Stimulated activated CD4-positive, alpha-beta T cell treated with anti-CD3 and anti-CD28 coated beads, Interleukin-4, amount 100 ng/mL, for 4 hours (primary cell): ENCODE measurements at regions not wholly inside any gene's neighbourhood (a gene's known extent, or its start where the extent isn't known, plus 50 kb on each side); places are given as distances from the start of the nearest gene placed in this dataset.

ENCODE experiments used
- DNase-seq, 2 experiments: peaks; one replicate each; pipeline ENCODE4 v3.0.0-alpha.2; 2020

- no peak for DNase-seq
Measured at GRCh38 chr10:128499956-128500355, 373.7 kb upstream of the MKI67 start.

- DNase-seq = no peak
Measured at GRCh38 chr10:128500642-128501041, 374.4 kb upstream of the MKI67 start.

DNA sequence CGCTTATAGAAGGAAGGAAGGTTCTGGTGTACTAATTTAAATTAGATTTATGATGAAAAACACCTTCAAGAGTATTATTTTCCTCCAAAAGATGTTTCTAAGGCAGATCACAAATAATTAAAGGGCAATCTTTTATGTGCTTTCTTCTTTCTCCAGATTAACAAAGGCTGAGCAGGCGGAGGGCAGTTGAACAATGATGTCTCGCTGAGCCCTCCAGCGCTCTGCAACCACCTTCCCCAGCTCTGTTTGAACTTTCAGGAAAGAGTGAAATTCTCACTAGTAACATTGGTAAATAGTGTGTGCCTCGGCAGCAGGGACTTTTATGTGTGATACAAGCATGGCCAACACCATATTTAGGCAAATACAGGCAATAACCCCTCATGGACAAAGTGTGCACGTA, 379.1 kb upstream of the MKI67 start:
- DNase-seq = no peak

DNA sequence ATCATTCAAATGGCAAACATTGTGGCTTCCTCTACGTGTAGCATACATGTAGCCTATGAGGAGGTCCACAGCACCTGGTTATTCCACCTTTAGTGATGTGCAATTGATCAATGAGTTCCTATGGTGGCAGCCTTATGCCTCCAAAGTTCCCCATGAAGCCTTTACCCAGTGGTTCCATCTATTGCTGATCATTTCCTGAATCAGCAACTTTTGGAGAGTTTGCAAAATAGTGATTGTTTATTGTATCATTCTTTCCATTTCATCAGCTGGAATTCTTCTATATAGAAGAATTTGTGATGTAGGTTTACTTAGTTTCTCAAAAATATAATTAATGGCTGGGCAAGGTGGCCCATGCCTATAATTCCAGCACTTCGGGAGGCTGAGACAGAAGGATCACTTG, 380.2 kb upstream of the MKI67 start:
- DNase-seq = no peak

- no peak for DNase-seq
Measured at GRCh38 chr10:128507066-128507465, 380.8 kb upstream of the MKI67 start.

DNA sequence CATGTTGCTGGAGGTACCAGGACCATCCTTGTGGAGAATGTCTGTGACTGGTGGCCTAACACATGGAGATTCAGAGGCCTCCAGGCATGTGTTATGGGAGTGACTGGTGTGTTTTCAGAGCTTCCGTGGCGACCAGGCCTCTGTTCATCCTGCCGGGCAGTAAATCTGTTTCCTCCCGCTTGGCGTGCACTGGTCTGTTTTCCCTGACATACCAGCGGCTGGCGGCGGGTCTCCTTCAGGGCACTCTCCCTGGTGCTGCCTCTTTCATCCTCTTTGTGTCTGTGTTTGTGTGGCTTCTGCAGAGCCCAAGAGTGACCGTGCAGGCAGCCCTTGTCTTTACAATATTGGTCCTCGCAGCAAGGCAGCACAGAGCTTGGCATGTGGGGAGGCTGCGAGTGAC, 385.1 kb upstream of the MKI67 start:
- no peak for DNase-seq

DNA sequence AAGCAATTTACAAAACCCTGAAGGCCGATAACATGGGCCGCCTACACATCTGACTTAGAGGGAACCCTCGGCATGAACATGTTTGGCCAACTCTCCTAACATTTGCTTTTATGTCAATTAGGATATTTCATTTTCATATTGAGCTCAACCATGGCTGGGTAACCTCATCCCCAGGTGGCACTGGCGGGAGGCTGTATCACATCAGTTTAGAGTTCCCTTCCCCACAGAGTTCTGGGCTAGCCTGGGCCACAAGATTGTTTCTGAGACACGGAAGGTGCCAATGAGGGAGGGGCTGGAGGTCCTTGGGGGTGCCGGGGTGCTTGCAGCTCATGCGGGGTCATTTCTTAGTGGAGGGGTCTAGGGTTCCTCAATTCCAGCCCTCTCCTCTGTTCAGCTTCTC, 386.5 kb upstream of the MKI67 start:
- DNase-seq = no peak

- DNase-seq = no peak
Measured at GRCh38 chr10:128514536-128514935, 388.3 kb upstream of the MKI67 start.

DNA sequence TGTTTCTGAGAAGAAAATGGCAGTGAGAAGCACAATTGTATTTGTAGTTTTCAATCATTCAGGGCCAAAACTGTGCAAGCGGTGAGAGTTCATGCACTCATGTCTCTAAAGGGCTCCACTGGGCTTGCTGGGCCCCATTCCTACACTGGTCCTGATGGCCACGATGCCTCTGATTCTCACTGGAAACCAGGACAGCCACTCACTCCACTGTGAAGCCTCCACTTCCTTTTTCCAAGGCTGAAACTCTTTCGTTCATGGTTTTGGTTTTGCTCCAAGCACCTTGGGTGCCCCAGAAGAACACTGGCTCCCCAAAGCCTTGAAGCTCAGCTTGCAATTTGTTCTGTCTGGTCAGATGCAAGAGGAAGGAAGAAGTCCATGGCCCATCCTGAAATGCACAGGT, 390.0 kb upstream of the MKI67 start:
- no peak for DNase-seq

DNA sequence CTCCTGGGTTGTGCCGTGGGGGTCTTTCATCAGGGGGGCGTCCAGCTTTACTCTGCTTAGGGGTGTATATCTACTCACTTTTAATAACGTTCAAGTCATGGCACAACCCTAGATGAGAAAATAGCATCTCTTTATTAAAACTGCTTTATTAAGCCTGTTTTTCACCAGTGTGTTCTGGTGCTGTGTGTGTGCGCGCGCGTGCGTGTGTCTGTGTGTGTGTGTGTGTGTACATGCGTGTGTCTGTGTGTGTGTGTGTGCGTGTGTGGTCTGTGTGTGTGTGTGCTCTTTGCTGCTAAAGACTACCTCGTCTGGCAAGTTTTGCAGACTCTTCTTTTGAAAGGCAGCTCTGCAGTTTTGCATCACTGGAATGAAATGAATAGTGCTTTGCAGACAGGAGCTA, 390.9 kb upstream of the MKI67 start:
- no peak for DNase-seq

DNA sequence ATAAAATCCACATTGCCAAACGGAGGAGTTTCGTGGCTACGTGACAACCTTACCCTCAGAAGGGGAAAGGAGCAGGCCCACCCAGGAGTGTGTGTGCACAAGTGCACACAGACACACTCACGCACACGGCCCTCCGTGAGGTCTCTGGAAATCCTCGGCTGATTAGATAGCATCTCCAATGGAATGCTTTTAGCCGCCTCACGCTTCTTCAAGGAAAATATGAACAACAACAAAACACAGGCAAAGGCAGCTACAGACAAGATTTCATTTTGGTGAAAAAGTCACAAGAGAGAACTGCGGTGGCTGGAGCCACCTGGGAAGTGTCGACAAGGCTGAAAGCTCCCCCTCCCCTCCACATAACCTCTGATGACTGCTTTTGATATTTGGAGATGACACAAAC, 391.8 kb upstream of the MKI67 start:
- no peak for DNase-seq

GRCh38 chr10:128519581-128519980, 393.4 kb upstream of the MKI67 start:
- DNase-seq = no peak

DNA sequence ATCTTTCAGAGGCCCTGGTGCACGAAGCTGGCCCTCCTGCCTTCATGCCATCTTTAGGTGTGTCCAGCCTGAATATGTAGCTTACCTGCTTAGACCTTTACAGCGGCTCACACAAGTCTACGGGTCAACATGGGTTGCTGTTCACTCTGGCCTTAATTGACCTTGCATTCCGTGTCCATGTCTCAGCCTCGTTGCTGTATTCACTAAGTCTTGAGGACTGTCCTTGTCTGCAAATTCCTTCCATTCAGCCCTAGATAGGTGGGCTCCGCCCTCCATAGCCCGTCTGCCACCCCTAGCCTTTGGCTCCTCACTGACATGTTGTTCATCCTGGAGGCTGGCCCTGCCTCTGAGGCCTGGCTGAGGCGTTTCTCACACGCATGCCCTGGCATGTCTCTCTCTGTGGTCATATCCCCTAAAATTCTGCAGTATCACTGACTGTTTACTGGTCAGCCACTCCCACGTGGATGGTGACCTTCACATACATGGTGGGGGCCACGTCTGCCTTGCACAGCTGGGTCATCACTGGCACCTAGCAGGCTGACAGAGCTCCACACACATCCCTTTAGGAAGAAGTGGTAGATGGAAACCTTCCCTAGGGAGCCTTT, 394.1 kb upstream of the MKI67 start:
- DNase-seq = no peak

- no peak for DNase-seq
Measured at GRCh38 chr10:128522551-128523308, 396.5 kb upstream of the MKI67 start.

DNA sequence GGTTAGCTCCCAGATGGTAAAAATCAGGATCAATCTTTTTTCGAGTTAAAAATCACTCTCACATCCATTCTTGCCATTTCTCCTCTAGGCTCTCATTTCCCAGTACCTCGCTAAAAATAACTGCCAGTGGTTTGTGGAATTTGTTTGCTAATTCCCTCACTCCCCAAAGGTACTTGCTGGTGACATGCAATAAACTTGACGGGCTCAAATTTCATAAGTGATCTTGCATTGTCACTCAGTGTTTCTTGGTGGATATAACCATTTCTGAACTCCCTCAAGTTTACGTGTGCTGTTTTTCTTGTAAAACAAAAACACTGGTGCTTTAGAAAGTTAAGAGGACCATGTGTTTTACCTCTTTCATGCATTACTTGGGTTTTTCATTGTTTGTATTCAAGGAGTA, 399.2 kb upstream of the MKI67 start:
- DNase-seq = no peak

DNA sequence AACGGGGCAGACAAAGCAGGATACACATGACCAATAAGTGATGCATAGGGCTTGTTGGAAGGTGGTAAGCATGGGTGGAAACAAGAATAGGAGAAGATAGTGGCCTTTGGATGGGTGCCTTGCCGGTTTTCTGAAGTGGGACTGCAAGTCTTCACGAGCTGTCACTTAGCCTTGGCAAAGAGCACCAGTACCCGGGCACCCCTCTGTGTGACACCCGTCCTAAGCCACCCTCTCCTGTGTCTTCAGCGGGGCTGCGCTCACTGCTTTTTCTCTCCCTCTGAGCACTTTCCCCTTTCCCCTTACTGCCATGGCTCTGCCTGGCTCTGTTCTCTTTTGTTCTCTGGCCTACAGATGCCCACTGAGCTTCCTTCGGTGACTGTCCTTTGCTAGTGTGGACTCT, 399.7 kb upstream of the MKI67 start:
- no peak for DNase-seq

DNA sequence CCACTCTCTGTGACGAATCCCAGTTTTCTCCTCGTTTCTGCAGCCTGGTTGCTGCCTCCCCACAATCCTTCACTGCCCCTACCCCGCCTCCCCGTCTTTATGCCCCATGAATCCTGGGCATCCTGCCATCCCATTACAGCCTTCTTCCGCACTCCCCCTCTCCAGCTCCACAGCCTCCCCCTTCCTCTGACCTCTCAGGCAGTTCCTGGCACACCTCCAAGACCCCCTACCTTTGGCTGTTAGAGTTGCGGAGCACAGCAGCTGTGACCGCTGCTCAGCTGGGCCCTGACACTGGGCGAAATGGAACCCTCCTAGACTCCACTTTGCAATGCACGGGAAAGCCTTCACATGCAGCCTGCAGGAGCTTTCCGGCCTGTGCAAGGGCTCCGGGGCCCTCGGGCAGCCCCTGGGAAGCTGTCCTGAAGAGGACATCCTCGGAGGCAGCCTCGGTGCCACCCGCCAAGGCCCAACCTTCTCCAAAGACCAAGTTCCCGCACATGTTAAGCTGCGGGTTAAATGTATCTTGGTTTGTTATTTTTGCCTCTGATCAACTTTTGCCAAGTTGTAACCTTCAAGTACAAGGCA, 400.7 kb upstream of the MKI67 start:
- no peak for DNase-seq

DNA sequence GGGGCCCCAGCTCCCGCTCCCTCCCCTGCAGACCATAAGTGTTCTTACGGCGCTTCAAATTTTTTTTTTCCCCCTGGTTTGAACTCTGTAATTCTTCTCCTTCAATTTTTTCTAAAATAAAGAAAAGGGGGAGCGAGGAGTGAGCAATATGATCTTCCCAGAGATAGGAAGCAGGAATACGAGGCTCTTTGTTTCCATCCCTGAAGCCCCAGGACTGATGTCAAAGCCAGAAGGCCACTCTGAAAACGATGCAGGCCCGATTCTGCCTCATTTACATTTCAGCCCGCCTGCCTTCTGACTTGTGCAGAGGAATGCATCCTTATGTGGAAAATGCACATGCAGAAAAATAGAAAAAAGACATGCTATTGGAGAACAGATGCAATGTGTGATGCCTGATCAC, 401.5 kb upstream of the MKI67 start:
- no peak for DNase-seq

- no peak for DNase-seq
Measured at GRCh38 chr10:128528167-128528566, 401.9 kb upstream of the MKI67 start.

GRCh38 chr10:128528781-128529180, 402.6 kb upstream of the MKI67 start:
- no peak for DNase-seq

- no peak for DNase-seq
Measured at GRCh38 chr10:128529225-128529624, 403.0 kb upstream of the MKI67 start.

DNA sequence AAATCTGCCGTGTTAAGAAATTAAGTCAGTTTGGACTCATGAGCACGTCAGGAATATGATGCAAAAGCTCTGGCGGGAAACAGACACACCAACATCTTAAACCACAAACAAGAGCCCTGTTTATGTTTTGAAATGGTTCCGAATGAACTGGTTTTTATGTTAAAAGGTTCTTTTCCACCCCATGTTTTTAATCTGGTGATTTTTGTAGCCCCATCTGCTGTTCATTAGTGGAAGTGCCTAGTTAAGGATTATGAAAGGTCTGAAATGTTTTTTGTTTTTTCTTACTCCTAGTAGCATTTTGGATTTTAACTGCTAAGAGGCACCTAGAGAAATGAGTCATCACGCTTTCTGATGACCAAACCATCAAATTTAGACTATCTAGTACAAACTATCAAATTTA, 404.1 kb upstream of the MKI67 start:
- no peak for DNase-seq

GRCh38 chr10:128530946-128531345, 404.7 kb upstream of the MKI67 start:
- no peak for DNase-seq

DNA sequence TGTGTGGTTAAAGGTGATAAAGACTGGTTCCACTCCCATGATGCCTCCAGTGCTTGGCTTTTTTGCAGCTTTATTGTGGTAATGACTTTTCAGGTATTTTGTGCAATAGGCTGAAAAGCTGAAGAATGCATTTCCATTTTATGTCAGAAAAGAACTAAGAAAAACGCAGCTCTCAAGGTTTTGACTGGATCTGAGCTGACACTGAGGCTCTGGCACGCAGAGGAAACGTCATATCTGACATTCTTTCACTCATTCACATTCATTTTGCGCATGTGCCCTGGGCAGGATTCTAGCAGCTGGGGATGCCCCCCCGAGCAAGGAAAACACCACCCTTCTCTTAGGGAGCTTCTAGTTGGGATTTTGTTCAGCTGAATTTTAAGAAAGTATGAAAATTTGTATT, 408.5 kb upstream of the MKI67 start:
- no peak for DNase-seq

DNA sequence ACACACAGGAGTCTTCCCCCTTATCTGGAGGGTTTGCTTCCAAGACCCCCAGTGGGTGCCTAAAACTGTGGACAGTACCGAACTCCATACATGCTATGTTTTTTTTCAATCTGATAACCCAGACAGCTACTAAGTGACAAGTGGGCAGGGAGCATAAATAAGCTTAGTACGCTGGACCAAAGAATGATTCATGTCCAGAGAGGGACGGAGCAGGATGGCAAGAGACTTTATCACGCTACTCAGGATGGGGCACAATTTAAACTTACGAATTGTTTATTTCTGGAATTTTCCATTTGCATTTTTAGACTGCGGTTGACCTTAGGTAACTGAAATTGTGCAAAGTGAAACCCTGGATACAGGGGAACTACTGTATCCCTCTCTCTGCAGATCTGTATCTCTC, 410.0 kb upstream of the MKI67 start:
- no peak for DNase-seq
